KMS-11 (cell line): ENCODE measurements at regions not wholly inside any gene's neighbourhood (a gene's known extent, or its start where the extent isn't known, plus 50 kb on each side); places are given as distances from the start of the nearest gene placed in this dataset.

ENCODE experiments used
- H2AFZ ChIP-seq: fragments of 200-600 bp; sonication (generic); 2 replicates; pipeline ENCODE4 v1.6.1; 2016; ENCODE audit warnings: antibody characterized with exemption, mixed run types, low read depth
- H3K27ac ChIP-seq: fragments of 200-600 bp; sonication (generic); 2 replicates; pipeline ENCODE4 v1.6.1; 2016; ENCODE audit warnings: mild to moderate bottlenecking, mixed run types
- H3K27me3 ChIP-seq: fragments of 200-600 bp; sonication (generic); 2 replicates; pipeline ENCODE4 v1.6.1; 2017; ENCODE audit warnings: mild to moderate bottlenecking, low read depth, mixed run types, moderate library complexity; ENCODE audit not compliant: insufficient read depth
- H3K36me3 ChIP-seq: fragments of 200-600 bp; sonication (generic); 2 replicates; pipeline ENCODE4 v1.6.1; 2017; ENCODE audit warnings: mild to moderate bottlenecking, mixed run types; ENCODE audit not compliant: insufficient read depth
- H3K4me1 ChIP-seq: fragments of 200-600 bp; sonication (generic); 2 replicates; pipeline ENCODE4 v1.6.1; 2016; ENCODE audit warnings: mild to moderate bottlenecking, low read depth, mixed run types; ENCODE audit not compliant: poor library complexity, severe bottlenecking
- H3K4me2 ChIP-seq: fragments of 200-600 bp; sonication (generic); 2 replicates; pipeline ENCODE4 v1.7.0; 2016; ENCODE audit warnings: mild to moderate bottlenecking, mixed run types
- H3K4me3 ChIP-seq: fragments of 200-600 bp; sonication (generic); IDR thresholded peaks from 2 replicates; pipeline ENCODE4 v1.6.1; 2017; ENCODE audit warnings: low read depth, low read length, mixed read lengths; ENCODE audit not compliant: insufficient read depth
- H3K79me2 ChIP-seq: fragments of 200-600 bp; sonication (generic); 2 replicates; pipeline ENCODE4 v1.6.1; 2016; ENCODE audit warnings: low read depth, mixed run types; ENCODE audit not compliant: insufficient read depth
- H3K9ac ChIP-seq: fragments of 200-600 bp; sonication (generic); 2 replicates; pipeline ENCODE4 v1.6.1; 2016; ENCODE audit warnings: mild to moderate bottlenecking, mixed run types
- H4K20me1 ChIP-seq: fragments of 200-600 bp; sonication (generic); 2 replicates; pipeline ENCODE4 v1.6.1; 2016; ENCODE audit warnings: mild to moderate bottlenecking, mixed run types; ENCODE audit not compliant: insufficient read depth
- TF ChIP-seq, protein P1 (sequence below): fragments of 200-600 bp; sonication (generic); conservative IDR thresholded peaks from 2 replicates; pipeline ENCODE4 v1.6.1; 2017; ENCODE audit warnings: low read depth, mild to moderate bottlenecking, antibody characterized with exemption, low read length, moderate library complexity, mixed read lengths

DNA sequence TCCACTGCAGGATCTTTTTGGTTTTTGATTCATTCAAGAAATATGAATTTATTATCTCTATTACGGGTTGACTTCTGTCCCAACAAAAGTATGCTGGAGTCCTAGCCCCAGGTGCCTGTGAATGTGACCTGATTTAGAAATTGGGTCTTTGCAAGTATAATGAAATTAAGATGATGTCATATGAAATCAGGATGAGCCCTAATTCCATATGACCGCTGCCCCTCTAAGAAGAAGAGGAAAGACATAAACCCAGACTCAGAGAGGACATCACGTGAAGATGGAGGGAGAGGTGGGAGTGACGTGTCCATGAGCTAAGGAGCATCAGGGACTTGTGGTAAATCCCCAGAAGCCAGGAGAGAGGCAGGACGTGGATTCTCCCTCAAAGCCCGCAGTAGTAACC lies 287.1 kb downstream of the LPIN1 start:
- H4K20me1 ChIP-seq = no peaks in the 10 kb centered on the region
- H3K79me2 ChIP-seq = no peaks in the 10 kb centered on the region
- no peak overlapping the region for H3K27ac ChIP-seq
- no peak overlapping the region for H2AFZ ChIP-seq
- TF ChIP-seq, protein P1, sequence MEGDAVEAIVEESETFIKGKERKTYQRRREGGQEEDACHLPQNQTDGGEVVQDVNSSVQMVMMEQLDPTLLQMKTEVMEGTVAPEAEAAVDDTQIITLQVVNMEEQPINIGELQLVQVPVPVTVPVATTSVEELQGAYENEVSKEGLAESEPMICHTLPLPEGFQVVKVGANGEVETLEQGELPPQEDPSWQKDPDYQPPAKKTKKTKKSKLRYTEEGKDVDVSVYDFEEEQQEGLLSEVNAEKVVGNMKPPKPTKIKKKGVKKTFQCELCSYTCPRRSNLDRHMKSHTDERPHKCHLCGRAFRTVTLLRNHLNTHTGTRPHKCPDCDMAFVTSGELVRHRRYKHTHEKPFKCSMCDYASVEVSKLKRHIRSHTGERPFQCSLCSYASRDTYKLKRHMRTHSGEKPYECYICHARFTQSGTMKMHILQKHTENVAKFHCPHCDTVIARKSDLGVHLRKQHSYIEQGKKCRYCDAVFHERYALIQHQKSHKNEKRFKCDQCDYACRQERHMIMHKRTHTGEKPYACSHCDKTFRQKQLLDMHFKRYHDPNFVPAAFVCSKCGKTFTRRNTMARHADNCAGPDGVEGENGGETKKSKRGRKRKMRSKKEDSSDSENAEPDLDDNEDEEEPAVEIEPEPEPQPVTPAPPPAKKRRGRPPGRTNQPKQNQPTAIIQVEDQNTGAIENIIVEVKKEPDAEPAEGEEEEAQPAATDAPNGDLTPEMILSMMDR = no peak
- no peak overlapping the region for H3K4me2 ChIP-seq
- no peak overlapping the region for H3K9ac ChIP-seq
- H3K36me3 ChIP-seq = no peaks in the 10 kb centered on the region
- no peaks in the 10 kb centered on the region for H3K27me3 ChIP-seq
- H3K4me1 ChIP-seq = no peaks in the 10 kb centered on the region
- H3K4me3 ChIP-seq = no peak overlapping the region

DNA sequence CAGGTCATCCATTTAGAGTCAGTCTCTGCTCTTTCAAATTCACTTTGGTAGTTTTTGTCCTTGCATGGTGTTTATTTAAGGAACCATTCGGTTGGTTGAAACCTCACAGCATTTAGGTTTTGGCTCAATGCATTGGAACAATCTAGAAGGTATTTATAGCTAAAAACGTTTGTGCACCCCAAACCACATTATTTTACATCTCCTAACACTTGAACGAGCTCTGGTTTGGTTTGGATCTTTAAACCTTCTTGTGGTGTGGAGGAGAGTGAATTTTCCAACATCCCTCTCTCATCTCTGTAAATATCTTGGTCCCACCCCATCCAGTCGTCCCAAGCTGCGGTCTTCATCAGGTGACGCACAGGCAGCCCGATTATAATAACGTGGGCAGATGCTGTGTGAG lies 287.9 kb downstream of the LPIN1 start:
- no peak overlapping the region for H3K9ac ChIP-seq

DNA sequence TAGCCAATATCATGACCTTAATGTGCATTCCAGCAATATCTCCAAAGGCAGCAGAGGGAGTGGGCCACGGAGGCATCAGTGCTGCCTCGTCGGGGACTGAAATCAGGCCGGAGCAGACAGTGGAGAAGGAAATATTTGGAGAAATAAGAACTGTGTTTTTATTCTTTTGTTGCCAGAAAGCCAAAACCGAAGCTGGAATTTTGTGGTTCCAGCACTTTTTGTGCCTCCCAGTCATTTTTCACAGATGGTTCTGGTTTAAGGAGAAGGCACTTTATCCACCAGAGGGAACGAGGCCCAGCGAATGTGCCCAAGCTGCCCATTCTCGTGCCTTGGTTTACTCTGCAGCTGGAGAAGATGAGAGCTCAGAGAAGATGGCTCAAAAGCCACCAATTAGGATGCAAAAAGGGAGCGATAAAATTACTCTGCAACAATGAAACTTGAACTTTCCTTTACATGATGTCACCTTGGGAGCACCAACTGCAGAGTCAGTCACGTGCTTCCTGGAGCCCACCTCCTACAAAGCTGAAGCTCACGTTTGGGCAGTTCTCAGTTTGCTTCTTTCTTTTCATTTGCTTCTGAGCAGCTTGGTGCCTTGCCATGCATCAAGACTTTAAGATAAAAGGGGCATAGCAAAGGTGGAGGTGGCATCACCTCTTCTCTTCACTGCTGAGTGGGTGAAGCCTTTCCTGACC lies 288.7 kb downstream of the LPIN1 start:
- Histone ChIP-seq H3K79me2 (no peaks in the 10 kb centered on the region), H3K4me1 (no peaks in the 10 kb centered on the region), H2AFZ (no peak overlapping the region), H3K4me2 (no peak overlapping the region), H3K4me3 (no peak overlapping the region), H4K20me1 (no peaks in the 10 kb centered on the region), H3K36me3 (no peaks in the 10 kb centered on the region), H3K9ac (no peak overlapping the region), H3K27ac (no peak overlapping the region), H3K27me3 (no peaks in the 10 kb centered on the region)
- TF ChIP-seq, protein P1 = no peak

More for the DNA sequence above, 287.9 kb downstream of the LPIN1 start:
- Histone ChIP-seq H2AFZ (no peak overlapping the region), H3K79me2 (no peaks in the 10 kb centered on the region), H3K27me3 (no peaks in the 10 kb centered on the region), H3K4me1 (no peaks in the 10 kb centered on the region), H3K4me3 (no peak overlapping the region), H3K36me3 (no peaks in the 10 kb centered on the region), H3K4me2 (no peak overlapping the region), H4K20me1 (no peaks in the 10 kb centered on the region), H3K27ac (no peak overlapping the region)
- TF ChIP-seq, protein P1 = no peak

DNA sequence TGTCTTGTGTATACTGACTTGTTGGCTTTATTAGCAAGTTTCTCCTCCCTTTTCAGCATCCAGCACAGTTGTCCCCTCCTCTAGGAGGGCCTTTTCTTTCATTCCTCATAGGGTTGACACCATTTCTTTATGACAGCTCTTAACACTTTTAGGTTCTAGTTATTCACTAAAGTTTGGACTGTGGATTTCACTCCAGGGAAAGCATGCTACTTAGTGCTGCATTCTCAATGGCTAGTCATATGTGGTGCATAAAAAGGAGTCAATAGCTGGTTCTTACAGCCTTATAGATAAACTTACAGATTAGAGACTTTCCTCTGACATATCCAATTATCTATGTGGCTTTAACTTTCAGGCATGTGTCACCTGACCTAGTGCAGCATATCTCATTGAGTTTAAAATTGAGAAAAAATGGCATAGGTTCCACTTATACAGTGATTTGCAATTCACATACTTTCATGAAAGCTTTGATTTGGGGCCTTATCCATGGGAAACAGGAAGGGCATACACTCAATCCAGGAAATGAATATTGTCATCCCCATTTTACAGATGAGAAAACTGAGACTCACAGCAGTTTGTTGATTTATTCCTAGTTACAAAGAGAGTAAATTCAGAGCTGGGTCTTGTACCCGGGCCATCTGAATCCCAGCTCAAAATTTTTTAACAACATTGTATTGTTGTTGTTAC lies 289.7 kb downstream of the LPIN1 start:
- no peak overlapping the region for H3K27ac ChIP-seq
- H3K79me2 ChIP-seq = no peaks in the 10 kb centered on the region
- no peak overlapping the region for H3K4me3 ChIP-seq
- no peaks in the 10 kb centered on the region for H3K4me1 ChIP-seq
- no peak overlapping the region for H3K4me2 ChIP-seq
- H3K27me3 ChIP-seq = no peaks in the 10 kb centered on the region
- H4K20me1 ChIP-seq = no peaks in the 10 kb centered on the region
- H3K9ac ChIP-seq = no peak overlapping the region
- TF ChIP-seq, protein P1 = no peak
- no peak overlapping the region for H2AFZ ChIP-seq
- no peaks in the 10 kb centered on the region for H3K36me3 ChIP-seq
